ENCODE measurements at regions not wholly inside any gene's neighbourhood (a gene's known extent, or its start where the extent isn't known, plus 50 kb on each side); places are given as distances from the start of the nearest gene placed in this dataset.
A peak's percentile ranks its signal among the peaks of the same experiment; 100 is the strongest.

GRCh38 chr15:95451938-95452337 is 878.6 kb upstream of the NR2F2 start:
- Histone ChIP-seq H3K27ac (ENCODE audit: low read depth, low read length) (no peak overlapping the region), H3K79me1 (ENCODE audit: low read length) (no peaks in the 10 kb centered on the region), H3K56ac (ENCODE audit: low read length) (no peak overlapping the region), H2AK5ac (ENCODE audit: low read length) (no peak overlapping the region), H2BK120ac (ENCODE audit: low read depth, low read length) (no peak overlapping the region), H3K36me3 (ENCODE audit: control insufficient read depth, insufficient read depth, low read length) (no peaks in the 10 kb centered on the region), H4K8ac (ENCODE audit: low read depth, low read length) (no peak overlapping the region), H3K9ac (ENCODE audit: low read length) (no peak overlapping the region), H2BK5ac (ENCODE audit: low read length) (no peak overlapping the region), H3K79me2 (ENCODE audit: control insufficient read depth, insufficient read depth, low read length) (no peaks in the 10 kb centered on the region), H2BK15ac (replicated peaks; ENCODE audit: low read depth) (no peak overlapping the region), H3K4ac (ENCODE audit: low read depth, low read length) (no peak overlapping the region), H3K18ac (ENCODE audit: low read length) (no peak overlapping the region), H3K4me3 (ENCODE audit: low read length) (no peak overlapping the region), H3K23ac (ENCODE audit: low read length) (no peak overlapping the region), H3K4me1 (ENCODE audit: control insufficient read depth, low read depth, low read length) (no peaks in the 10 kb centered on the region), H3K27me3 (ENCODE audit: insufficient read depth, low read length, poor library complexity) (no peaks in the 10 kb centered on the region), H3K4me2 (ENCODE audit: low read length) (no peak overlapping the region), H4K5ac (ENCODE audit: low read length) (no peak overlapping the region)
- DNase-seq, result no peak
- WGBS (ENCODE audit: extremely low coverage, insufficient coverage, low lambda C conversion rate), result no CpG with 5 or more reads among the region's 1 CpG

- Histone ChIP-seq H3K9ac (ENCODE audit: low read length) (no peak overlapping the region), H3K56ac (ENCODE audit: low read length) (no peak overlapping the region), H2AK5ac (ENCODE audit: low read length) (no peak overlapping the region), H4K8ac (ENCODE audit: low read depth, low read length) (no peak overlapping the region), H3K23ac (ENCODE audit: low read length) (no peak overlapping the region), H3K4me1 (ENCODE audit: control insufficient read depth, low read depth, low read length) (no peaks in the 10 kb centered on the region), H4K5ac (ENCODE audit: low read length) (no peak overlapping the region), H3K27me3 (ENCODE audit: insufficient read depth, low read length, poor library complexity) (no peaks in the 10 kb centered on the region), H3K79me2 (ENCODE audit: control insufficient read depth, insufficient read depth, low read length) (no peaks in the 10 kb centered on the region), H3K79me1 (ENCODE audit: low read length) (no peaks in the 10 kb centered on the region), H3K36me3 (ENCODE audit: control insufficient read depth, insufficient read depth, low read length) (no peaks in the 10 kb centered on the region), H3K4me2 (ENCODE audit: low read length) (no peak overlapping the region), H3K27ac (ENCODE audit: low read depth, low read length) (no peak overlapping the region), H2BK5ac (ENCODE audit: low read length) (no peak overlapping the region), H3K4me3 (ENCODE audit: low read length) (no peak overlapping the region), H3K18ac (ENCODE audit: low read length) (no peak overlapping the region), H2BK15ac (replicated peaks; ENCODE audit: low read depth) (no peak overlapping the region), H2BK120ac (ENCODE audit: low read depth, low read length) (no peak overlapping the region), H3K4ac (ENCODE audit: low read depth, low read length) (no peak overlapping the region)
- DNase-seq, result no peak
- no CpG with 5 or more reads among the region's 10 CpGs for whole genome bisulfite sequencing (ENCODE audit: extremely low coverage, insufficient coverage, low lambda C conversion rate)
Observed at GRCh38 chr15:95454403-95455262, 875.9 kb upstream of the NR2F2 start.

GRCh38 chr15:95457520-95457919 is 873.0 kb upstream of the NR2F2 start:
- WGBS (ENCODE audit: extremely low coverage, insufficient coverage, low lambda C conversion rate), result no CpG with 5 or more reads among the region's 7 CpGs
- no peak overlapping the region for H4K8ac ChIP-seq (ENCODE audit: low read depth, low read length)
- DNase-seq, result no peak

GRCh38 chr15:95458721-95459120 is 871.8 kb upstream of the NR2F2 start:
- no peak overlapping the region for H3K27ac ChIP-seq (ENCODE audit: low read depth, low read length)
- H2BK120ac ChIP-seq (ENCODE audit: low read depth, low read length), result no peak overlapping the region
- H2AK5ac ChIP-seq (ENCODE audit: low read length), result no peak overlapping the region
- H3K79me2 ChIP-seq (ENCODE audit: control insufficient read depth, insufficient read depth, low read length), result no peaks in the 10 kb centered on the region
- no peaks in the 10 kb centered on the region for H3K27me3 ChIP-seq (ENCODE audit: insufficient read depth, low read length, poor library complexity)
- H3K79me1 ChIP-seq (ENCODE audit: low read length), result no peaks in the 10 kb centered on the region
- no peak overlapping the region for H3K9ac ChIP-seq (ENCODE audit: low read length)
- H4K5ac ChIP-seq (ENCODE audit: low read length), result no peak overlapping the region
- H2BK15ac ChIP-seq (replicated peaks; ENCODE audit: low read depth), result no peak overlapping the region
- no peak for DNase-seq
- no peak overlapping the region for H3K4me2 ChIP-seq (ENCODE audit: low read length)
- no peak overlapping the region for H2BK5ac ChIP-seq (ENCODE audit: low read length)
- H3K4ac ChIP-seq (ENCODE audit: low read depth, low read length), result peak overlapping the region; percentile 16
- no peak overlapping the region for H3K23ac ChIP-seq (ENCODE audit: low read length)
- WGBS (ENCODE audit: extremely low coverage, insufficient coverage, low lambda C conversion rate), result no CpG with 5 or more reads among the region's 2 CpGs
- H3K36me3 ChIP-seq (ENCODE audit: control insufficient read depth, insufficient read depth, low read length), result no peaks in the 10 kb centered on the region
- no peak overlapping the region for H3K4me3 ChIP-seq (ENCODE audit: low read length)
- H3K56ac ChIP-seq (ENCODE audit: low read length), result no peak overlapping the region
- no peak overlapping the region for H4K8ac ChIP-seq (ENCODE audit: low read depth, low read length)
- no peaks in the 10 kb centered on the region for H3K4me1 ChIP-seq (ENCODE audit: control insufficient read depth, low read depth, low read length)
- no peak overlapping the region for H3K18ac ChIP-seq (ENCODE audit: low read length)

More at GRCh38 chr15:95457520-95457919, 873.0 kb upstream of the NR2F2 start:
- Histone ChIP-seq H3K9ac (ENCODE audit: low read length) (no peak overlapping the region), H3K4me2 (ENCODE audit: low read length) (no peak overlapping the region), H3K4ac (ENCODE audit: low read depth, low read length) (no peak overlapping the region), H3K56ac (ENCODE audit: low read length) (no peak overlapping the region), H3K4me3 (ENCODE audit: low read length) (no peak overlapping the region), H3K4me1 (ENCODE audit: control insufficient read depth, low read depth, low read length) (no peaks in the 10 kb centered on the region), H3K79me1 (ENCODE audit: low read length) (no peaks in the 10 kb centered on the region), H3K18ac (ENCODE audit: low read length) (no peak overlapping the region), H2AK5ac (ENCODE audit: low read length) (no peak overlapping the region), H3K79me2 (ENCODE audit: control insufficient read depth, insufficient read depth, low read length) (no peaks in the 10 kb centered on the region), H3K36me3 (ENCODE audit: control insufficient read depth, insufficient read depth, low read length) (no peaks in the 10 kb centered on the region), H3K27ac (ENCODE audit: low read depth, low read length) (no peak overlapping the region), H3K23ac (ENCODE audit: low read length) (no peak overlapping the region), H3K27me3 (ENCODE audit: insufficient read depth, low read length, poor library complexity) (no peaks in the 10 kb centered on the region), H2BK120ac (ENCODE audit: low read depth, low read length) (no peak overlapping the region), H2BK5ac (ENCODE audit: low read length) (no peak overlapping the region), H4K5ac (ENCODE audit: low read length) (no peak overlapping the region), H2BK15ac (replicated peaks; ENCODE audit: low read depth) (no peak overlapping the region)

- Histone ChIP-seq H3K27ac (ENCODE audit: low read depth, low read length) (no peak overlapping the region), H3K18ac (ENCODE audit: low read length) (no peak overlapping the region), H3K4me2 (ENCODE audit: low read length) (no peak overlapping the region), H3K36me3 (ENCODE audit: control insufficient read depth, insufficient read depth, low read length) (no peaks in the 10 kb centered on the region), H3K79me2 (ENCODE audit: control insufficient read depth, insufficient read depth, low read length) (no peaks in the 10 kb centered on the region), H3K79me1 (ENCODE audit: low read length) (no peaks in the 10 kb centered on the region), H3K23ac (ENCODE audit: low read length) (no peak overlapping the region), H3K56ac (ENCODE audit: low read length) (no peak overlapping the region), H3K4me3 (ENCODE audit: low read length) (no peak overlapping the region), H3K4me1 (ENCODE audit: control insufficient read depth, low read depth, low read length) (no peaks in the 10 kb centered on the region), H3K9ac (ENCODE audit: low read length) (no peak overlapping the region), H2BK5ac (ENCODE audit: low read length) (no peak overlapping the region), H4K5ac (ENCODE audit: low read length) (no peak overlapping the region), H3K4ac (ENCODE audit: low read depth, low read length) (no peak overlapping the region), H2AK5ac (ENCODE audit: low read length) (no peak overlapping the region), H2BK120ac (ENCODE audit: low read depth, low read length) (no peak overlapping the region), H2BK15ac (replicated peaks; ENCODE audit: low read depth) (no peak overlapping the region), H4K8ac (ENCODE audit: low read depth, low read length) (no peak overlapping the region), H3K27me3 (ENCODE audit: insufficient read depth, low read length, poor library complexity) (no peaks in the 10 kb centered on the region)
- WGBS (ENCODE audit: extremely low coverage, insufficient coverage, low lambda C conversion rate), result no CpG with 5 or more reads among the region's 4 CpGs
- DNase-seq, result no peak
Observed at GRCh38 chr15:95459273-95459672, 871.2 kb upstream of the NR2F2 start.

GRCh38 chr15:95464509-95464908 is 866.0 kb upstream of the NR2F2 start:
- WGBS (ENCODE audit: extremely low coverage, insufficient coverage, low lambda C conversion rate), result no CpG with 5 or more reads among the region's 12 CpGs
- no peaks in the 10 kb centered on the region for H3K36me3 ChIP-seq (ENCODE audit: control insufficient read depth, insufficient read depth, low read length)
- H3K27me3 ChIP-seq (ENCODE audit: insufficient read depth, low read length, poor library complexity), result no peaks in the 10 kb centered on the region
- H3K9ac ChIP-seq (ENCODE audit: low read length), result no peak overlapping the region
- no peak overlapping the region for H4K8ac ChIP-seq (ENCODE audit: low read depth, low read length)
- no peak for DNase-seq
- H3K23ac ChIP-seq (ENCODE audit: low read length), result no peak overlapping the region
- H3K4me1 ChIP-seq (ENCODE audit: control insufficient read depth, low read depth, low read length), result no peaks in the 10 kb centered on the region
- no peak overlapping the region for H3K4me2 ChIP-seq (ENCODE audit: low read length)
- no peak overlapping the region for H3K18ac ChIP-seq (ENCODE audit: low read length)
- no peak overlapping the region for H4K5ac ChIP-seq (ENCODE audit: low read length)
- no peak overlapping the region for H2AK5ac ChIP-seq (ENCODE audit: low read length)
- no peak overlapping the region for H3K56ac ChIP-seq (ENCODE audit: low read length)
- H3K27ac ChIP-seq (ENCODE audit: low read depth, low read length), result no peak overlapping the region
- H3K79me1 ChIP-seq (ENCODE audit: low read length), result no peaks in the 10 kb centered on the region
- H3K79me2 ChIP-seq (ENCODE audit: control insufficient read depth, insufficient read depth, low read length), result no peaks in the 10 kb centered on the region
- H3K4me3 ChIP-seq (ENCODE audit: low read length), result no peak overlapping the region
- H2BK15ac ChIP-seq (replicated peaks; ENCODE audit: low read depth), result no peak overlapping the region
- no peak overlapping the region for H3K4ac ChIP-seq (ENCODE audit: low read depth, low read length)
- no peak overlapping the region for H2BK120ac ChIP-seq (ENCODE audit: low read depth, low read length)
- H2BK5ac ChIP-seq (ENCODE audit: low read length), result no peak overlapping the region
